HG03460 (cell line): ENCODE measurements at regions not wholly inside any gene's neighbourhood (a gene's known extent, or its start where the extent isn't known, plus 50 kb on each side); places are given as distances from the start of the nearest gene placed in this dataset.

Experiments used
- ATAC-seq: cut with Tn5 transposase; IDR thresholded peaks from one replicate; pipeline ENCODE4 v1.9.1; 2021; ENCODE audit not compliant: unreplicated experiment

DNA sequence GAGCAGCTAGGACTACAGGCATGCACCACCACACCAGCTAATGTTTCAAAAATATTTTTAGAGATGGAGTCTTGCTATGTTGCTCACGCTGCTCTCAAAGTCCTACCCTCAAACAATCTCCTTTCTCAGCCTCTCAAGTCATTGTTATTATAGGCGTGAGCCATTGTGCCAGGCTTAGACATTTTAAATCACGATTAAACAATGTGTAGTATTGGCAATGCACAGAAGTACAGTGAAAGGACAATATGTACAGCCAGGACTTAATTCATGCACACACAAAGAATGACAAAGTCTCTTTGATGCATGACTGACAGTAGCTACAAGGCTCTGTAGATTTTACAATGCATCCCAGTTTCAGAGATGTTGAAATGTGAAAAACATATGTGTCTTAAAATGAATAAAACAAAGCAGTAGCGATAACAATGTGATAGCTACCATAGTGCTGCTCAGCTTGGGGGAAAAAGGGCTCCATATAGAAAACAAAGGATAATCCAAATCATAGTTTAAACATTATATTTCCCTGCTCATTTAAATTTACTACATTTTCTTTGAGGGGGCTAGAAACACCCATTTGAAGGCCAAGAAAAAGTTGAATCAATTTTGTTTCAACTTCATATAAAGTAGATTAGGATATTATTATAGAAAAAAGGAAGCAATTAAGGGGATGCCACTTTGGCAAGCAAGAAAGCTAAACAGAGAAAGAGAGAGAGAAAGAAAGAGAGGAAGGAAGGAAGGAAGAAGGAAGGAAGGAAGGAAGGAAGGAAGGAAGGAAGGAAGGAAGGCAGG, 272.4 kb upstream of the SMIM31 start:
- no peak for ATAC-seq

DNA sequence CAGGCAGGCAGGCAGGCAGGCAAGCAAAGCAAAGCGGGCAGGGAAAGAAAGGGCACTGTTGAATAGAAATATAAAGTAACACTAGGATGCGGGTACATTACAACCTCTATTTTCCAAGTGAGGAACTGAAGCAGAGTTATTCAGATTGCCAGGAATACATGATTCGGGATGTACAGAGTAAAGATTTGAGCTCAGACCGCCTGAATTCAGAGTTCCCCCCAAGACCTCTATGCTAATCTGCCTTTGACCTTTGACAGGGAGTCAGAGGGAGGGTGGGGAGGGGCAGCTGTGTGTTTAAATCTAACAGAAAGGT, 271.9 kb upstream of the SMIM31 start:
- ATAC-seq, result no peak

DNA sequence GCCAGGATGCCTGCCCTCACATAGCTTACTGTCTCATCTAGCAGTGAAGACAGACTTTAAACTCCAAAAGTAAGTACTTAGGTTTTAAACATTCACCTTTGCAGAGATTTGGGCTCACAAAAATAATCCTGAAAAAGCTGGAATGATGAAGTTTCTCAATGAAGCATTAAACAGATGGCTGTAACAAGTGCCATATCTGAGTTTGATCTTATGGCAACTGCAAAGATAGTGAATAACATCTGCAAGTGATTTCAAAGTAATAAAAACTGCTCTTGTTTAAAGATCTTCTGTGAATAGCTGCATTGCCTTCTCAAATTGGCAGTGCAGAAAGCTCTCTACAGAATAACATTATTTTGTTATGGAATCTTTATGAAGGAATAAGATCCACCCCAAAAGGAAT, 271.2 kb upstream of the SMIM31 start:
- ATAC-seq, result no peak

DNA sequence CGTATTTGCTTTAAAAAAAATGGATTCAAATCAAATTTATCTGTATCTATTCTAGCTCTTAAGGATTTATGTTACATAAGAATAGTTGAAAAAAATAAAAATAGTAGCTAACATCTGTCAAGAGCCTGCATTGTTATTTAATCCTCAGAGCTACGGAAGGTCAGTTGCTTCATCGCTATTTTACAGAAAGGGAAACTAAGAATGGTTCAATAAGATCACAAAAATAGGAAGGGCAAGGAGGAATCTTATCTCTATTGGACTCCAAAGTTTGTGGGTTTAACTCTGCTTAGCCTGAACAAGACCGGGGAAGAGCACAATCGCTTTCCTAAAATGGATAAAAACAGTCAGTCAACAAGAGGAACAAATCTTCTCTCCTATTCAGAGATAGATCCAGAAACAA, 270.2 kb upstream of the SMIM31 start:
- no peak for ATAC-seq

DNA sequence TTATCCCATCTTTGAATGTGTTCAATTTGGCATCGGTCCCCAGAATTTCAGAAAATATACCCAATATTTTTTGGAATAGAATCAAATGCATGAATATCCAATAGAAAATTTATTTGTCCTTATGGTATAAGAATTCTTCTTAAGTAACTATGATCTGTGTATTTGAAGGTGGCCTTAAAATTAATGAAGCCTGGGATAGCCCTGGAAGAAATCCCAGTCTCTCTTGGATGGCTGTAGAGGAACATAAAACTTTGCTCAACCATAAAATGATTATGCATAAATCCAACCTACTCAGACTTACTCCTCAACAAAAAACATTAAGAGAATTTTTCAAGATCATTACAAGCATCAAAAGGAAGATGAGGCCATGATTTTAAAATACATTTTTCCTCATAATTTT, 269.4 kb upstream of the SMIM31 start:
- ATAC-seq, result no peak

DNA sequence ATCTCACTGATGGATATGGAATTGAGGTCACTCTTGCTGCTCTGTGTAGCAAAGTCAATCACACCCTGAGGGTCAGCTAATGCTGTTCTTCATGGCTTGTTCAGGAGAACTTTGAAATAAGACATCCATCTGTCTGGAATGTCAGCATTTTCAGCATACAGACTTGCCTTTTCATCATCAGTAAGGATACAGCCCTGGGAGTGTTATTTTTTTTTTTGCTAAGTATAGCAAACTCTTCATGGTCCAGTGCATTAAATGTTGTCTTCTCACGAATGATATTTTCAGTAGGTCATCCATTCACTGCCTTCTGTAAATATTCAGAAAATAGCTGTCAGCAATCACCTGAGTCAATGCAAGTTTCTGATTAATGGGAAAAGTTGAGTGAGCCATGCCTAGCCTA, 268.8 kb upstream of the SMIM31 start:
- no peak for ATAC-seq

DNA sequence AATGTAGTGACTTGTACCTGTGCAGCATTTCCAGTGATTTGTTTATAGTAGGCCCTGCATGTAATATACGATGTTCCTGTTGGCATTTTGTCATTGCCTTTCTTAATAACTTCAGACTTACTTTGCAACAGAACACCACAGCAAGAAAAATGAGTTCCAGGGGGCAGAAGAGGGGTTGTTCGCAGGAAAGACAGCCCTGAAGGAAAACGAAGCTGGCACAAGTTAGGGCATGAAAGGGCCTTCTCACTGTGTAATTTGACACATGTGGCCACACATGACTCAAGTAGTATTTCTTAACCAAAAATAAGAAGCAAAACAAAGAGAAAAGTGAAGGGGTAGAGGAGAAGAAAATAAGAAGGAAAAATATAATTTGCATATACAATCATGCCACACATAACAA, 265.8 kb upstream of the SMIM31 start:
- ATAC-seq, result no peak

DNA sequence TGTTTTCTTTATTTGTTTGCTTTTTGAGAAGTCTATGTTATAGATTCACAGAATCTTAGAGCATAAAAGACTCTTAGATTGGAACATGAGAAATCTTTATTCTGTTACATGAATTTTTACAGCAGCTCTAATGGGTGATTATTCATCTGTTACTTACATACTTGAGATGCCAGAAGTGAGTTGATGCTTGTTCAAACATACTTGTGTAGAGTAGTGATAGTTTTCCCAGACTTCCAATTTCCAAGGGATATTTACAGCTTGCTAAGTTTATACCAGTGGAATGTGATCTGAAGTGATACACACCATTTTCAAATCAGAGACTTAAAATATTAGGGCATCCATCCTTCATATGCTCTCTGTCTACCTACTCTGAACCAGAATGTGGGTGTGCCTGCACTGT, 252.9 kb upstream of the SMIM31 start:
- ATAC-seq, result no peak

DNA sequence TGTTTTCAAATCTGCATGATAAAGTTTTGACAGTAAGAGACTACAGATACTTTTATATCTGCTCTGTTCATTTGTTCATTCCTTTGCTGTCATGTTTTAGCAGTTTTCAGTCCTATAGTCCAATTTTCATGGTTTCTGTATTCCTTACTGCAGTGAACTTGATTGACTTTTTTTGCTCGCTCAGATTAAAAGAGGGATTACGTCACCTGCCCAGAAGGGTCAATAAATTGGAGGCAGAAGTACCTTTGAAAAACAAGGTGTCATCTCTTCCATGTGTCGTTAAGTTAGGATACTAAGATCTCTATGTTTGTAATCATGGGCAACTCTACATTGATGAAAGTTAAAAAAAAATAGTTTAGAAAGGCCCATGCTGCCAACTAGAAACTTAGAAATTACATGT, 250.1 kb upstream of the SMIM31 start:
- no peak for ATAC-seq

DNA sequence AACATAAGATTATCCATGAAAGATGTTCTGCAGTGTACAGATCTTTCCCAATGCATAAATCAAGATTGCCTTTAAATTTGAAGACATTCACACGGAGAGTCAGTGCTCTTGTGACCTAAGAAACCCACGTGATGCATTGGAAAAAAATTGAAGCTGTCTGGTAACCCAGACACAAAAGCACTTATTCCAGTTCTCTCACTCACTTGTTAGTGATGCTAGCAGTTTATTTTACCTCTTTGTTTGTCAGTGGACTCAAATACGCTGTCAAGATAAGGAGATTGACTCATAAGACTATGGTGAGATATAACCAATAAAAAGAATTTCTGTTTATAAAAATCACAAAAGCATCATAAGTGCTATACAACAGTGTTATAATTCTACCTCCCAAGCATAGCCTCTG, 245.8 kb upstream of the SMIM31 start:
- ATAC-seq, result no peak

DNA sequence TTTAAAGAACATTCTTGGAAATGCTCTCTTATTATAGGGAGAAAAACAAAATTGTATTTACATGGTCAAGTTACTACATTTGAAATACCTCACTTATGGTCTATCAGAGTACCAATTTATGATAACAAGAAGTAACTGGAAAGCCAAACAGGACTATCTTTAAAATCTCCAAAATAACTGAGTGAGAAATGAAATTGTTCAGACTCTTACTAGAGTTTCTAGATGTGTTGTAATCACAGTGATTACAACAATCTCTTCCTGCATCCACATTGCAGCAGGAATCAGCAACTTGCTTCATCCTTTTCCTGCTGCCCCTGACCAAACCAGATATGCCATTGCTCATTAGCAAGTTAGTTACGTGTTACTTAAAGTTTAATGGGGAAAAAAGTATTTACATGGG, 245.2 kb upstream of the SMIM31 start:
- ATAC-seq, result no peak

DNA sequence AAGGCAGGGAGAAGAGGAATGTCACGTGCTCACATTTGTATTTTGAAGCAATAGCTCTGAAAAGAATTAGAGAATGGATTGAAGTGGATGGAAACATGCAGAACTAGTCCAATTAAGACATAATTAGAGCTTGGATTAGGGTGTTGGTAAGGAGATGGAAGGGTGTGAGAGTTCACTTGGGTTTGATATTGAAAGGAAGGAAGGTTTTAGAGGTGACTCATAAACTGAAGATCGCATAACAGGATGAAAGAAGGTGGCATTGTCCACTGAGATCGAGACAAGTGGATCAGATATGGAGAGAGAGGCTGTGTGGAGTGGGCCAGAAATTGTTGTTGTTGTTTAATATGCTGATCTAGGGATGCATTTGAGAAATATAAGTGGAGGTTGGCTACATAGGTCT, 244.0 kb upstream of the SMIM31 start:
- no peak for ATAC-seq

DNA sequence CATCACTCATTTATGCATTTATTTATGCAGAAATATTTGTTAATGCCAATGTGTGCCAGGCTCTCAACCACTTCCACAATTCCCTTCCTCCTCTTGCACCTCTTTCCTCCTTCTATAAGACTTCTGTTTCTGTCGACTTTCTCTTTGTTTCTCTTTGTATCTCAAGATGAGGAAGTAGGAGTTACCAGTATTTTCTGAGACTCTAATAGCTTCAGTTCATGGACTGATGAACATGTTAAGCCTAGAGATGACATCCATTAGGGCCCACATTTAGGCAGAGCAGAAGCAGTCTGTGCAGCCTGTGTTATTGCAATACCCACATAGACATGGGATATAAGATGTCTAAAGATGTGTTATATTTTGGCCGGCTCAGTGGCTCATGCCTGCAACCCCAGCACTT, 241.8 kb upstream of the SMIM31 start:
- ATAC-seq, result no peak

DNA sequence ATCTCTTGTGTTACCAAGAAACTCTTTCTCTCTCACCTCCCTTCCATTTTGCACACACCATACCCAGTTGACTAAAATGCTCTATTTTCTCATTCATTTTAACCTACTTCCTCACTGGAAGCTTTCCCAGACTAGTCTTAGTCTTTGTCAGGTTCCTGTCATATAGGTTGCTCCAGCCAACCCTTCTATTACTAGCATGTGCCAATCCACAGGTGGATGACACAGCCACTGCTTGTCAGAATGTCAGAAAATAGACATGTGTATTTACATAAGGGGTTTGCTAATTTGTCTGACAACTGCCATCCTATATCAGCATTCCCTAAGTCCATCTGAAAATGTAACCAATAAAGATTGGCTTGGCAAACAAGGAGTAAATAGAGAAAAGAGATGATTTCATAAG, 239.2 kb upstream of the SMIM31 start:
- no peak for ATAC-seq

DNA sequence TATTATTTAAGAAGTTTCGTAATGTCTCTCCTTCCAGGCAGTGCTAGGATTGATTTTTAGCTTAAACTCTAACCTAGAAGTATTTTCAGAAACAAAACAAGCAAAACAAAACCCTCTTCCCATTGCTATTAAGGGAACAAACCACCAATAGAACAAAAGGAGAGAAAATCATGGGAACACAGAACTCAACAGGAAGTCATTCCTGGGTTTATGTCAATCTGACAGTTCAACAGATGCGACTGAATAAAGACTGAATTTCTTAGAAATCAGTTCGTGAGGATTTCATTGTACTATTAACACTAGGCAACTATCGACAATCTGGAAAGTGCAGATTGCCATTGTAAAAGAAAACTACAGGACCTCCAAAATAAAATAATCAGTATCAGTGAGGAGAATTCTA, 229.1 kb upstream of the SMIM31 start:
- ATAC-seq, result no peak

DNA sequence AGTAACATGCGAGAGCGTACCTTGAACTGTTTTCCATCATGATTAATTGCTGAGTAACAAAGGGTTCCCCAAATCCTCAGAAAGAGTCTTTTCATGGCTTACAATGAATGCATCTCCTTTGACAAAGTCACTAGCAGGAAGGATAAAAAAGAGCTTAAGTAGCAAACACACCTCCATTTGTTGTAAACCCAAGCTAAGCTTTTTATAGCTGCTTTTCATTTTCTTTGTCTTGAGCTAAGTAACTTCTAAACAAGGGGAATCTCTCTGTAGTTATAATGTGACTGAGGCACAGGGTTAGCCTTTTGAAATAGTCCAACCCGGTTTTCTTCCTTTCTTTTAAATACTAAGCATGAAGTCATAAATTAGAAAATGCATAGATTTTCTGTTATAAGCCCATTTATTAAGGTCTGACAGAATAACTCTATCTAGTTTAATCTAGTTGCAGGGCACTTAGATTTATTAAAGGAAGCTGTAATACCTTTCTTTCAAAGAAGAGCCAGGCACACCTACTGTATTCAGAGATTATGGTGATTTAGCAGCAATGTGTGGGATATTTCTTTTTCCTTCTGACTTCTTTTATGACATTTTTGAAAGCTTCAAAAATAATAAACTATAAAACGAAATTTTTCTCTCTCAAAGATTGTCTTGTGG, 226.9 kb upstream of the SMIM31 start:
- ATAC-seq, result no peak

DNA sequence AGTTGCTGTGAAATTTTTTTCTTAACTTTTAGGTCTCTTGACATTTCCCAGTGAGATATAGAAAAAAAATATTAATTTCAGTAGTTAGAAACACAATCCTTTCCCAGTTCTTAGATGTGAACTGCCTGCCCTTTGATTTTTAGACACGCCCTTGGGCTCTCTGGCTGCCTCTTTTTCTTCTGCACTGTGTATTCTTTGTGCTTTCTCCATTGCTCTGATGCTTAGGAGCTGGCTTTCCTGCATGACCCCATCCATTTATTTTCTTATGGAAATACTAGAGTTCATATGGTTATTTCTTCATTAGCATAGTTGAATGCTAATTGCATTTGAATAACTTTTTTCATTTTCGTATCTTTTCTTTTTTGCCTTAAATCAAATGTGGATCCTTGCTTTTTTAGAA, 224.9 kb upstream of the SMIM31 start:
- no peak for ATAC-seq

DNA sequence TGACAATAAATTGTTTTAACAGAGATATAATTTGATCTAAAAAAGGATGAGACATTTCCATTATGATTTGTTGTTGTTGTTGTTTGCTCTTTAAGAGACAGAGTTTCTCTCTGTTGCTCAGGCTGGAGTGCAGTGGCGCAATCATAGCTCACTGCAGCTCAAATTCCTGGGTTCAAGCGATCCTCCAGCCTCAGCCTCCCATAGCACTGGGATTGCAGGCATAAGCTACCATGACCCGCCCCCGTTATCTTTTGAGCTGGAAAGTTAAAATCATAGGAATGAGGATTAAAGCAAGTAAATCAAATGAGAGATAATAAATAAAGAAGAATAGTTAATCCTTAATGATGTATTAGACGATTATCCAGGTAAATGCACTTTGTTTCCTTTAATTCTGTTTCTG, 224.4 kb upstream of the SMIM31 start:
- ATAC-seq, result no peak

DNA sequence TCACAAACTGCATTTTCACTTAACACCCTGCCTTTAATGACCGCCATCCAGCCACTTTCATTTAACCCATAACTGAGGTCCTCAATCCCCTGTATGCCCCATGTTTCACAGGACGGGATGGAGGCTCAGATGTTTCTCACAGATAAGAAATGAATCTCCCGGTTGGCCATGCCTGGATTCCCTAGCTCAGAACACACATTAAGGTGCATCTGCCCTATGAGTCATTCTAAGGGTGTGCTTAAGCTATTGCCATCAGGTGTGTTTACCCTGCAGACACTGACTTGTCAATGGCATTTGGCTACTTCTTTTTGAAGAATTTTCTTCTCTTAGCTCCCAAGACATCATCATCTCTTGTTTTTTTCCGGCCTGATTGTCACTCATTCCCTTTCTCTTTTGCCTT, 222.6 kb upstream of the SMIM31 start:
- no peak for ATAC-seq

DNA sequence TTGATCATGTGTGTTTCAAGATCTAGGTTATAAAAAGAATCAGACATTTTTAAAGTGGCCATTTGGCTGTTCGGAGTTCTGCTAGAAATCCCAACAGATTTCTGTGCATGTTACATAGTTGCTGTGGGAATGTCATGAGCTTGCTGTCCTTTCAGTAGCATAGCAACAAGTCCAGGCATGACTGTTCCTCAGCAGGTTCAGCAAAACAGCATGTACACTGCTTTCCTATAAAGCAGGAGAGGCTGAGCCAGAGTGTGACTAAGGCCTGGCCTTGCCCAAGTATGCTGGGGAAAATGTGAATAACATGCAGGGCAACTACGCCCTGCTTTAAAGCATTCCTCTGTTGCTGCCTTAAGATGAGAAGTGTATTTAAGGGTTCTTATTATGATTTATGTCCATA, 217.1 kb upstream of the SMIM31 start:
- no peak for ATAC-seq

DNA sequence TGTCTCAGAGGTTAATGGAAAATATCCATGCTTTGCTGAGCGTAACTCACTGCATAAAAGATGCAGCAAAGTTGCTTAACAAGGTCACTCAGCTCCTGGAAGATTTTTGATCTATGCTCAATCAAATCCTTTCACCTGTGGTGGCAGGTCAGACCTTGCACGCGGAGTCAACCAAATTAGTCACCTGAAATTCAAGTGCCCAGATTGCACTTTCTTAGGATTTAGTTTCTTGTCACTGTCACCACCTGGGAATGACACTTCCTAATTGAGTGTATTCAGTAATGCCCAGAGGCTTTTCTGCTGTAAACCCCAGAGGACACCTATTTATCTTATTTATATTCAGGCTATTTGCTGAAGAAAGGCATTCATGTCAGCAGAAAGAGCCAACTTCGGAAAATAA, 215.8 kb upstream of the SMIM31 start:
- no peak for ATAC-seq

DNA sequence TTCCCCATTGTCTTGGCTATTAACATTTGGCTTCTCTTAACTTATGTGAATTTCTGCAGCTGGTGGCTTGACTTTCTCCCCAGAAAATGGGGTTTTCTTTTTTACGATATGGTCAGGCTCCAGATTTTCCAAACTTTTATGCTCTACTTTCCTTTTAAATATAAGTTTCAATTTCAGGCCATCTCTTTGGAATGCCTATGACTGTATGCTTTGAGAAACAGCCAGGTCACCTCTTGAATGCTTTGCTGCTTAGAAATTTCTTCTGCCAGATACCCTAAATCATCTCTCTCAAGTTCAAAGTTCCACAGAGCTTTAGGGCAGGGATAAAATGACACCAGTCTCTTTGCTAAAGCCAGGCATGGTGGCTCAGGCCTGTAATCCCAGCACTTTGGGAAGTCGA, 212.9 kb upstream of the SMIM31 start:
- ATAC-seq, result no peak

DNA sequence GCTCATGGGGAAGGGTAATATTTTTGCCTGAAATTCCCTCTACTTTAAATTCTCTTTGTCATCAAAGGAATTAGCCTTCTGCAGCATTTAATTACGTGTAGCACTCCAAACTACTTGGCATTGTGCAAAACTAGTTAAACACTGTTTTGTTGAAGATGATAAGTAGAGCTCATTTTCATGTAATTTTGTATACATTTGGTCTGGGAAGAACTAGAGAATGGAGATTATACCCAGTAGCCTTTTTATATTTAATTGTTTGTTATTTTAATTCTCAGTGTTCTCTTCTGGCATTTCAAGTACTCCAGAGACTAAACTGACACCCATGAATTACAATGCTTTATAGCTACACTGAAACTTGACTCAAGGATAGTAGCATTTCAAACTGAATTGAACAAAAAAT, 211.5 kb upstream of the SMIM31 start:
- no peak for ATAC-seq
